Fibroblast of lung (primary cell): ENCODE measurements at regions not wholly inside any gene's neighbourhood (a gene's known extent, or its start where the extent isn't known, plus 50 kb on each side); places are given as distances from the start of the nearest gene placed in this dataset.

Experiments
- DNase-seq, 2 donors: peaks; one replicate each; pipeline versions ENCODE4 v3.0.0 to v3.0.0-alpha.2; 2010; ENCODE audit warnings: low read depth in 2 of 2
- H2AFZ ChIP-seq: 2 replicates; pipeline ENCODE4 v1.5.1; 2012; ENCODE audit warnings: low read length, control low read depth, inconsistent platforms
- H3K27ac ChIP-seq: 2 replicates; pipeline ENCODE4 v1.5.1; 2011; ENCODE audit warnings: low read length, control low read depth; ENCODE audit not compliant: insufficient read depth
- H3K27me3 ChIP-seq: 2 replicates; pipeline ENCODE4 v1.5.1; 2011; ENCODE audit warnings: mild to moderate bottlenecking, low read length; ENCODE audit not compliant: control insufficient read depth, insufficient read depth
- H3K36me3 ChIP-seq: 2 replicates; pipeline ENCODE4 v1.5.1; 2011; ENCODE audit warnings: low read length; ENCODE audit not compliant: control insufficient read depth, insufficient read depth
- H3K4me1 ChIP-seq: 2 replicates; pipeline ENCODE4 v1.5.1; 2011; ENCODE audit warnings: low read length; ENCODE audit not compliant: control insufficient read depth, insufficient read depth; ENCODE audit errors: extremely low read depth
- H3K4me2 ChIP-seq: 2 replicates; pipeline ENCODE4 v1.5.1; 2011; ENCODE audit warnings: low read length, control low read depth; ENCODE audit not compliant: insufficient read depth; ENCODE audit errors: extremely low read depth
- H3K4me3 ChIP-seq, 4 experiments: fragments of 200-600 bp in 1 of 4; sonication (generic) in 1 of 4; replicated peaks in 1 of 4; 2 replicates each; pipeline ENCODE4 v1.5.1; 2011 to 2016; ENCODE audit warnings: low read length in 4 of 4, low read depth in 3 of 4, mild to moderate bottlenecking in 3 of 4, control low read depth in 2 of 4, inconsistent platforms in 1 of 4, mixed read lengths in 1 of 4; ENCODE audit not compliant: insufficient read depth in 1 of 4; ENCODE audit errors: control extremely low read depth in 1 of 4
- H3K79me2 ChIP-seq: 2 replicates; pipeline ENCODE4 v1.5.1; 2012; ENCODE audit warnings: mild to moderate bottlenecking, low read length, inconsistent platforms; ENCODE audit not compliant: control insufficient read depth, insufficient read depth
- H3K9ac ChIP-seq: 2 replicates; pipeline ENCODE4 v1.5.1; 2011; ENCODE audit warnings: mild to moderate bottlenecking, low read length, control low read depth; ENCODE audit not compliant: insufficient read depth
- H3K9me3 ChIP-seq: 2 replicates; pipeline ENCODE4 v1.5.1; 2012; ENCODE audit warnings: low read depth, low read length; ENCODE audit not compliant: control insufficient read depth, insufficient read depth
- H4K20me1 ChIP-seq: 2 replicates; pipeline ENCODE4 v1.5.1; 2011; ENCODE audit warnings: low read length; ENCODE audit not compliant: control insufficient read depth, insufficient read depth; ENCODE audit errors: extremely low read depth
- CTCF ChIP-seq, 2 donors: IDR thresholded peaks in 1 of 2; conservative IDR thresholded peaks in 1 of 2; 1 replicate in 1 of 2; 2 replicates in 1 of 2; pipeline ENCODE4 v1.5.1; 2011 to 2012; ENCODE audit warnings: low read length in 2 of 2, control low read depth in 1 of 2, inconsistent platforms in 1 of 2, low read depth in 1 of 2, mild to moderate bottlenecking in 1 of 2
- EZH2 ChIP-seq: IDR thresholded peaks from 2 replicates; pipeline ENCODE4 v1.5.1; 2012; ENCODE audit warnings: low read length, control low read depth, mild to moderate bottlenecking; ENCODE audit errors: missing control alignments

GRCh38 chr14:60563113-60563512 lies 54.2 kb downstream of the SIX6 start:
- no peaks in the 10 kb centered on the region for H4K20me1 ChIP-seq
- no peaks in the 10 kb centered on the region for H3K27me3 ChIP-seq
- no peak overlapping the region for H3K27ac ChIP-seq
- no peak overlapping the region for H2AFZ ChIP-seq
- peak; percentile 69 to 88 for DNase-seq
- H3K9ac ChIP-seq = no peak overlapping the region
- no peaks in the 10 kb centered on the region for H3K4me1 ChIP-seq
- no peaks in the 10 kb centered on the region for H3K9me3 ChIP-seq
- H3K79me2 ChIP-seq = no peaks in the 10 kb centered on the region
- H3K4me3 ChIP-seq = no peak overlapping the region
- no peaks in the 10 kb centered on the region for H3K36me3 ChIP-seq
- TF ChIP-seq CTCF (conservative IDR thresholded peaks at IDR 0.05 in 1 of 2, IDR thresholded peaks at IDR 0.05 in 1 of 2; ENCODE audit: low read depth in 1 of 2, low read length in 2 of 2) = no peak
- TF ChIP-seq EZH2 = no peak
- no peak overlapping the region for H3K4me2 ChIP-seq

- Histone ChIP-seq H2AFZ (no peak overlapping the region), H3K9ac (no peak overlapping the region), H3K4me1 (no peaks in the 10 kb centered on the region), H3K36me3 (no peaks in the 10 kb centered on the region), H3K79me2 (no peaks in the 10 kb centered on the region), H3K27ac (no peak overlapping the region), H3K9me3 (no peaks in the 10 kb centered on the region), H3K4me3 (no peak overlapping the region), H3K27me3 (no peaks in the 10 kb centered on the region), H4K20me1 (no peaks in the 10 kb centered on the region), H3K4me2 (no peak overlapping the region)
- DNase-seq = peak; percentile 63 to 88
- TF ChIP-seq EZH2 (no peak), CTCF (conservative IDR thresholded peaks at IDR 0.05 in 1 of 2, IDR thresholded peaks at IDR 0.05 in 1 of 2; ENCODE audit: low read depth in 1 of 2, low read length in 2 of 2) (no peak)
Measured at GRCh38 chr14:60565211-60565610, 56.3 kb downstream of the SIX6 start.

GRCh38 chr14:60566101-60566500 lies 57.2 kb downstream of the SIX6 start:
- no peaks in the 10 kb centered on the region for H3K36me3 ChIP-seq
- no peaks in the 10 kb centered on the region for H3K27me3 ChIP-seq
- H3K79me2 ChIP-seq = no peaks in the 10 kb centered on the region
- no peak overlapping the region for H3K9ac ChIP-seq
- no peak overlapping the region for H2AFZ ChIP-seq
- no peak overlapping the region for H3K4me2 ChIP-seq
- H4K20me1 ChIP-seq = no peaks in the 10 kb centered on the region
- no peaks in the 10 kb centered on the region for H3K4me1 ChIP-seq
- H3K4me3 ChIP-seq = no peak overlapping the region
- H3K9me3 ChIP-seq = no peaks in the 10 kb centered on the region
- peak in 1 of 2 donors; percentile 7 for DNase-seq
- no peak overlapping the region for H3K27ac ChIP-seq
- TF ChIP-seq CTCF (conservative IDR thresholded peaks at IDR 0.05 in 1 of 2, IDR thresholded peaks at IDR 0.05 in 1 of 2; ENCODE audit: low read depth in 1 of 2, low read length in 2 of 2) (no peak), EZH2 (no peak)
